GM12878 (cell line): ENCODE measurements at regions not wholly inside any gene's neighbourhood (a gene's known extent, or its start where the extent isn't known, plus 50 kb on each side); places are given as distances from the start of the nearest gene placed in this dataset.

ENCODE experiments used
- FOXM1 ChIP-seq: IDR thresholded peaks from 2 replicates; pipeline ENCODE4 v1.6.1; 2012; ENCODE audit warnings: low read depth, mild to moderate bottlenecking, inconsistent platforms, low read length, moderate library complexity
- MEF2A ChIP-seq: IDR thresholded peaks from 2 replicates; pipeline ENCODE4 v1.6.1; 2011; ENCODE audit warnings: low read depth, mild to moderate bottlenecking, low read length, moderate library complexity; ENCODE audit not compliant: insufficient read depth
- PML ChIP-seq: IDR thresholded peaks from 2 replicates; pipeline ENCODE4 v1.6.1; 2012; ENCODE audit warnings: low read length, inconsistent platforms
- POLR2A ChIP-seq: IDR thresholded peaks from 2 replicates; pipeline ENCODE4 v1.6.1; 2011; ENCODE audit warnings: low read depth, mild to moderate bottlenecking, low read length
- SIN3A ChIP-seq: IDR thresholded peaks from 2 replicates; pipeline ENCODE4 v1.6.1; 2012; ENCODE audit warnings: low read depth, low read length, improper control_type of control experiment
- ZZZ3 ChIP-seq: IDR thresholded peaks from 2 replicates; pipeline ENCODE4 v1.6.1; 2011; ENCODE audit warnings: low read depth; ENCODE audit not compliant: control insufficient read depth, insufficient read length
- TF ChIP-seq, protein P1 (sequence below): fragments of 450-650 bp; IDR thresholded peaks from 2 replicates; pipeline ENCODE4 v1.6.1; 2017; ENCODE audit warnings: antibody characterized with exemption, mild to moderate bottlenecking, moderate library complexity
- TF ChIP-seq, protein P2 (sequence below): fragments of 450-650 bp; formaldehyde crosslinking; IDR thresholded peaks from 2 replicates; pipeline ENCODE4 v1.4.0; 2020; ENCODE audit warnings: mild to moderate bottlenecking, moderate library complexity
- TF ChIP-seq, protein P3 (sequence below): fragments of 450-650 bp; IDR thresholded peaks from 2 replicates; pipeline ENCODE4 v1.6.1; 2016; ENCODE audit warnings: mild to moderate bottlenecking, moderate library complexity, borderline replicate concordance
- TF ChIP-seq, protein P4 (sequence below), 3 experiments: IDR thresholded peaks in 2 of 3; conservative IDR thresholded peaks in 1 of 3; 2 replicates each; pipeline ENCODE4 v1.5.1; 2011; ENCODE audit warnings: low read depth in 3 of 3, low read length in 3 of 3, mild to moderate bottlenecking in 3 of 3, control low read depth in 2 of 3, moderate library complexity in 2 of 3, inconsistent platforms in 1 of 3, mixed read lengths in 1 of 3; ENCODE audit not compliant: control insufficient read depth in 2 of 3, insufficient read depth in 1 of 3; ENCODE audit errors: extremely low read depth in 1 of 3

DNA sequence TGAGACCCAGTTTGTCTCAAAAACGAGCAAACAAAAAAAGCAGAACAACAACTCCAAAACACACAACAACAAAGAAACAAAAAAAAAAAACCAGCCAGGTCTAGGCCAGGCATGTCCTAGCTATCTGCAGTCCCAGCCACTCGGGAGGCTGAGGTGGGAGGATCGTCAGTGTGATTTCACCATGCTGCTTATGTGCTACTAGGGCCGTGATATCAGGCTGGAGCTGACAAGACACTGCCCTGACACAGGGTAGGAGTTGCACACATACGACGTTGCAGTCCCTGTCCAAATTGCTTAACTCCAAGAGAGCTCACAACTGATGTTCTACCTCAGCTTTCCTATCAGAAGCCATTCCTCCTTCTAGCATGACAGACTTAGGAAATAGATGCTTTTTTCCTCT is 204.9 kb downstream of the AASDH start:
- TF ChIP-seq, protein P1, sequence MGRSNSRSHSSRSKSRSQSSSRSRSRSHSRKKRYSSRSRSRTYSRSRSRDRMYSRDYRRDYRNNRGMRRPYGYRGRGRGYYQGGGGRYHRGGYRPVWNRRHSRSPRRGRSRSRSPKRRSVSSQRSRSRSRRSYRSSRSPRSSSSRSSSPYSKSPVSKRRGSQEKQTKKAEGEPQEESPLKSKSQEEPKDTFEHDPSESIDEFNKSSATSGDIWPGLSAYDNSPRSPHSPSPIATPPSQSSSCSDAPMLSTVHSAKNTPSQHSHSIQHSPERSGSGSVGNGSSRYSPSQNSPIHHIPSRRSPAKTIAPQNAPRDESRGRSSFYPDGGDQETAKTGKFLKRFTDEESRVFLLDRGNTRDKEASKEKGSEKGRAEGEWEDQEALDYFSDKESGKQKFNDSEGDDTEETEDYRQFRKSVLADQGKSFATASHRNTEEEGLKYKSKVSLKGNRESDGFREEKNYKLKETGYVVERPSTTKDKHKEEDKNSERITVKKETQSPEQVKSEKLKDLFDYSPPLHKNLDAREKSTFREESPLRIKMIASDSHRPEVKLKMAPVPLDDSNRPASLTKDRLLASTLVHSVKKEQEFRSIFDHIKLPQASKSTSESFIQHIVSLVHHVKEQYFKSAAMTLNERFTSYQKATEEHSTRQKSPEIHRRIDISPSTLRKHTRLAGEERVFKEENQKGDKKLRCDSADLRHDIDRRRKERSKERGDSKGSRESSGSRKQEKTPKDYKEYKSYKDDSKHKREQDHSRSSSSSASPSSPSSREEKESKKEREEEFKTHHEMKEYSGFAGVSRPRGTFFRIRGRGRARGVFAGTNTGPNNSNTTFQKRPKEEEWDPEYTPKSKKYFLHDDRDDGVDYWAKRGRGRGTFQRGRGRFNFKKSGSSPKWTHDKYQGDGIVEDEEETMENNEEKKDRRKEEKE = no peak
- TF ChIP-seq, protein P2, sequence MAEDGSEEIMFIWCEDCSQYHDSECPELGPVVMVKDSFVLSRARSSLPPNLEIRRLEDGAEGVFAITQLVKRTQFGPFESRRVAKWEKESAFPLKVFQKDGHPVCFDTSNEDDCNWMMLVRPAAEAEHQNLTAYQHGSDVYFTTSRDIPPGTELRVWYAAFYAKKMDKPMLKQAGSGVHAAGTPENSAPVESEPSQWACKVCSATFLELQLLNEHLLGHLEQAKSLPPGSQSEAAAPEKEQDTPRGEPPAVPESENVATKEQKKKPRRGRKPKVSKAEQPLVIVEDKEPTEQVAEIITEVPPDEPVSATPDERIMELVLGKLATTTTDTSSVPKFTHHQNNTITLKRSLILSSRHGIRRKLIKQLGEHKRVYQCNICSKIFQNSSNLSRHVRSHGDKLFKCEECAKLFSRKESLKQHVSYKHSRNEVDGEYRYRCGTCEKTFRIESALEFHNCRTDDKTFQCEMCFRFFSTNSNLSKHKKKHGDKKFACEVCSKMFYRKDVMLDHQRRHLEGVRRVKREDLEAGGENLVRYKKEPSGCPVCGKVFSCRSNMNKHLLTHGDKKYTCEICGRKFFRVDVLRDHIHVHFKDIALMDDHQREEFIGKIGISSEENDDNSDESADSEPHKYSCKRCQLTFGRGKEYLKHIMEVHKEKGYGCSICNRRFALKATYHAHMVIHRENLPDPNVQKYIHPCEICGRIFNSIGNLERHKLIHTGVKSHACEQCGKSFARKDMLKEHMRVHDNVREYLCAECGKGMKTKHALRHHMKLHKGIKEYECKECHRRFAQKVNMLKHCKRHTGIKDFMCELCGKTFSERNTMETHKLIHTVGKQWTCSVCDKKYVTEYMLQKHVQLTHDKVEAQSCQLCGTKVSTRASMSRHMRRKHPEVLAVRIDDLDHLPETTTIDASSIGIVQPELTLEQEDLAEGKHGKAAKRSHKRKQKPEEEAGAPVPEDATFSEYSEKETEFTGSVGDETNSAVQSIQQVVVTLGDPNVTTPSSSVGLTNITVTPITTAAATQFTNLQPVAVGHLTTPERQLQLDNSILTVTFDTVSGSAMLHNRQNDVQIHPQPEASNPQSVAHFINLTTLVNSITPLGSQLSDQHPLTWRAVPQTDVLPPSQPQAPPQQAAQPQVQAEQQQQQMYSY (CRISPR knock-in tag) = no peak
- TF ChIP-seq, protein P3, sequence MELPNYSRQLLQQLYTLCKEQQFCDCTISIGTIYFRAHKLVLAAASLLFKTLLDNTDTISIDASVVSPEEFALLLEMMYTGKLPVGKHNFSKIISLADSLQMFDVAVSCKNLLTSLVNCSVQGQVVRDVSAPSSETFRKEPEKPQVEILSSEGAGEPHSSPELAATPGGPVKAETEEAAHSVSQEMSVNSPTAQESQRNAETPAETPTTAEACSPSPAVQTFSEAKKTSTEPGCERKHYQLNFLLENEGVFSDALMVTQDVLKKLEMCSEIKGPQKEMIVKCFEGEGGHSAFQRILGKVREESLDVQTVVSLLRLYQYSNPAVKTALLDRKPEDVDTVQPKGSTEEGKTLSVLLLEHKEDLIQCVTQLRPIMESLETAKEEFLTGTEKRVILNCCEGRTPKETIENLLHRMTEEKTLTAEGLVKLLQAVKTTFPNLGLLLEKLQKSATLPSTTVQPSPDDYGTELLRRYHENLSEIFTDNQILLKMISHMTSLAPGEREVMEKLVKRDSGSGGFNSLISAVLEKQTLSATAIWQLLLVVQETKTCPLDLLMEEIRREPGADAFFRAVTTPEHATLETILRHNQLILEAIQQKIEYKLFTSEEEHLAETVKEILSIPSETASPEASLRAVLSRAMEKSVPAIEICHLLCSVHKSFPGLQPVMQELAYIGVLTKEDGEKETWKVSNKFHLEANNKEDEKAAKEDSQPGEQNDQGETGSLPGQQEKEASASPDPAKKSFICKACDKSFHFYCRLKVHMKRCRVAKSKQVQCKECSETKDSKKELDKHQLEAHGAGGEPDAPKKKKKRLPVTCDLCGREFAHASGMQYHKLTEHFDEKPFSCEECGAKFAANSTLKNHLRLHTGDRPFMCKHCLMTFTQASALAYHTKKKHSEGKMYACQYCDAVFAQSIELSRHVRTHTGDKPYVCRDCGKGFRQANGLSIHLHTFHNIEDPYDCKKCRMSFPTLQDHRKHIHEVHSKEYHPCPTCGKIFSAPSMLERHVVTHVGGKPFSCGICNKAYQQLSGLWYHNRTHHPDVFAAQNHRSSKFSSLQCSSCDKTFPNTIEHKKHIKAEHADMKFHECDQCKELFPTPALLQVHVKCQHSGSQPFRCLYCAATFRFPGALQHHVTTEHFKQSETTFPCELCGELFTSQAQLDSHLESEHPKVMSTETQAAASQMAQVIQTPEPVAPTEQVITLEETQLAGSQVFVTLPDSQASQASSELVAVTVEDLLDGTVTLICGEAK = no peak
- TF ChIP-seq POLR2A (no peak), PML (no peak), SIN3A (no peak), MEF2A (no peak), ZZZ3 (no peak), FOXM1 (no peak)
- TF ChIP-seq, protein P4, sequence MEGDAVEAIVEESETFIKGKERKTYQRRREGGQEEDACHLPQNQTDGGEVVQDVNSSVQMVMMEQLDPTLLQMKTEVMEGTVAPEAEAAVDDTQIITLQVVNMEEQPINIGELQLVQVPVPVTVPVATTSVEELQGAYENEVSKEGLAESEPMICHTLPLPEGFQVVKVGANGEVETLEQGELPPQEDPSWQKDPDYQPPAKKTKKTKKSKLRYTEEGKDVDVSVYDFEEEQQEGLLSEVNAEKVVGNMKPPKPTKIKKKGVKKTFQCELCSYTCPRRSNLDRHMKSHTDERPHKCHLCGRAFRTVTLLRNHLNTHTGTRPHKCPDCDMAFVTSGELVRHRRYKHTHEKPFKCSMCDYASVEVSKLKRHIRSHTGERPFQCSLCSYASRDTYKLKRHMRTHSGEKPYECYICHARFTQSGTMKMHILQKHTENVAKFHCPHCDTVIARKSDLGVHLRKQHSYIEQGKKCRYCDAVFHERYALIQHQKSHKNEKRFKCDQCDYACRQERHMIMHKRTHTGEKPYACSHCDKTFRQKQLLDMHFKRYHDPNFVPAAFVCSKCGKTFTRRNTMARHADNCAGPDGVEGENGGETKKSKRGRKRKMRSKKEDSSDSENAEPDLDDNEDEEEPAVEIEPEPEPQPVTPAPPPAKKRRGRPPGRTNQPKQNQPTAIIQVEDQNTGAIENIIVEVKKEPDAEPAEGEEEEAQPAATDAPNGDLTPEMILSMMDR (IDR thresholded peaks at IDR 0.05 in 2 of 3, conservative IDR thresholded peaks at IDR 0.05 in 1 of 3; ENCODE audit: control insufficient read depth in 2 of 3, extremely low read depth in 1 of 3, insufficient read depth in 1 of 3, low read depth in 3 of 3, low read length in 3 of 3) = no peak
